ENCODE measurements at regions not wholly inside any gene's neighbourhood (a gene's known extent, or its start where the extent isn't known, plus 50 kb on each side); places are given as distances from the start of the nearest gene placed in this dataset.

GRCh38 chr6:14278446-14278845 is 160.9 kb downstream of the CD83 start:
- no peaks in the 10 kb centered on the region for H4K20me1 ChIP-seq (ENCODE audit: insufficient read depth)
- ChIA-PET POLR2A (no interaction called here), RAD21 (ENCODE audit: low non-redundant PET in 1 of 2, low total read pairs in 2 of 2, uncharacterized antibody in 2 of 2, unreplicated experiment in 2 of 2) (no interaction called here), CTCF (no interaction called here)
- H3K27me3 ChIP-seq (ENCODE audit: insufficient read depth, low read length) = no peaks in the 10 kb centered on the region
- H3K9me2 ChIP-seq (ENCODE audit: insufficient read depth) = no peaks in the 10 kb centered on the region
- H3K4me2 ChIP-seq (ENCODE audit: low read length) = no peak overlapping the region
- H3K36me3 ChIP-seq (ENCODE audit: control insufficient read depth in 1 of 2, insufficient read depth in 2 of 2, low read length in 2 of 2) = no peaks in the 10 kb centered on the region
- H3K79me2 ChIP-seq (ENCODE audit: insufficient read depth, low read length) = no peaks in the 10 kb centered on the region
- no peak overlapping the region for H3K9ac ChIP-seq (ENCODE audit: low read length)
- peaks cover 0 to 8% of the 10 kb centered on the region in 2 experiments; a peak in 1 of 4 replicates for H3K9me3 ChIP-seq (ENCODE audit: control insufficient read depth in 1 of 2, insufficient read depth in 1 of 2, low read depth in 1 of 2, low read length in 2 of 2)
- H3K4me1 ChIP-seq (ENCODE audit: control insufficient read depth in 1 of 2, insufficient read depth in 2 of 2, low read length in 2 of 2) = peaks cover 0 to 13% of the 10 kb centered on the region in 2 experiments; a peak in 2 of 4 replicates
- intact Hi-C loops (cut with micrococcal nuclease) = no loop called here
- no peak overlapping the region for H3K27ac ChIP-seq (ENCODE audit: low read depth, low read length)
- no peak overlapping the region for H3K4me3 ChIP-seq (replicated peaks in 1 of 2; ENCODE audit: low read depth in 1 of 2, low read length in 2 of 2)
- H2AFZ ChIP-seq (ENCODE audit: low read depth, low read length, poor library complexity, severe bottlenecking) = no peak overlapping the region
- DNase-seq (ENCODE audit: low read depth, low spot score) = no peak
- no peak for TF ChIP-seq POLR2AphosphoS5 (IDR thresholded peaks at IDR 0.05; ENCODE audit: low read depth, low read length)
- TF ChIP-seq YY1 (IDR thresholded peaks at IDR 0.05; ENCODE audit: extremely low read depth, insufficient replicate concordance, low read depth, low read length) = no peak
- no peak for TF ChIP-seq EGR1 (IDR thresholded peaks at IDR 0.05; ENCODE audit: low read depth)
- no peak for TF ChIP-seq EZH2 (IDR thresholded peaks at IDR 0.05)
- no peak for TF ChIP-seq ZBTB33 (IDR thresholded peaks at IDR 0.05; ENCODE audit: extremely low read depth, insufficient replicate concordance, low read length)
- TF ChIP-seq CEBPB (IDR thresholded peaks at IDR 0.05; ENCODE audit: low read depth) = no peak
- TF ChIP-seq ZNF274 (IDR thresholded peaks at IDR 0.05; ENCODE audit: low read depth, low read length) = no peak
- TF ChIP-seq EZH2phosphoT487 (IDR thresholded peaks at IDR 0.05; ENCODE audit: borderline replicate concordance) = no peak
- no peak for TF ChIP-seq MAX (IDR thresholded peaks at IDR 0.05)
- TF ChIP-seq SIN3A (IDR thresholded peaks at IDR 0.05; ENCODE audit: low read depth) = no peak
- no peak for TF ChIP-seq REST (IDR thresholded peaks at IDR 0.05; ENCODE audit: low read depth)
- no peak for TF ChIP-seq CBX3 (IDR thresholded peaks at IDR 0.05; ENCODE audit: low read depth)
- no peak for TF ChIP-seq ATF3 (IDR thresholded peaks at IDR 0.05)
- TF ChIP-seq ZFX (IDR thresholded peaks at IDR 0.05) = no peak
- no peak for TF ChIP-seq POLR2A (IDR thresholded peaks at IDR 0.05; ENCODE audit: borderline replicate concordance, extremely low read depth, insufficient read depth, insufficient read length)
- no peak for TF ChIP-seq SP1 (IDR thresholded peaks at IDR 0.05; ENCODE audit: low read depth)
- no peak for TF ChIP-seq SRF (IDR thresholded peaks at IDR 0.05; ENCODE audit: low read depth)
- TF ChIP-seq JUND (IDR thresholded peaks at IDR 0.05) = no peak
- BruUV-seq (replicated peaks) = no TSS peak
- ATAC-seq = no peak

All from HCT116 (cell line).